Neural cell (in vitro differentiated cells): ENCODE measurements at regions not wholly inside any gene's neighbourhood (a gene's known extent, or its start where the extent isn't known, plus 50 kb on each side); places are given as distances from the start of the nearest gene placed in this dataset.

Source experiments
- H2AFZ ChIP-seq: fragments of 200-600, 300-800 bp; sonication (generic), shearing (Covaris generic); 2 replicates; pipeline ENCODE4 v1.6.0; 2014; ENCODE audit warnings: low read depth, mild to moderate bottlenecking, antibody characterized with exemption, low read length, moderate library complexity
- H3F3A ChIP-seq: fragments of 200-600 bp; shearing (Covaris generic); 2 replicates; pipeline ENCODE4 v1.6.1; 2016; ENCODE audit warnings: mild to moderate bottlenecking, moderate library complexity, mixed read lengths, antibody characterized with exemption, low read length; ENCODE audit not compliant: insufficient read depth, poor library complexity, severe bottlenecking
- H3K27ac ChIP-seq: fragments of 200-600, 300-800 bp; sonication (generic), shearing (Covaris generic); 2 replicates; pipeline ENCODE4 v1.5.1; 2014; ENCODE audit warnings: mild to moderate bottlenecking, low read length, moderate library complexity
- H3K27me3 ChIP-seq: fragments of 300-800, 200-600 bp; sonication (generic), shearing (Covaris generic); 2 replicates; pipeline ENCODE4 v1.6.0; 2014; ENCODE audit warnings: mild to moderate bottlenecking, low read depth, low read length, moderate library complexity; ENCODE audit not compliant: insufficient read depth
- H3K36me3 ChIP-seq: fragments of 300-800, 200-600 bp; sonication (generic), shearing (Covaris generic); 2 replicates; pipeline ENCODE4 v1.5.1; 2014; ENCODE audit warnings: mild to moderate bottlenecking, antibody characterized with exemption, low read length, moderate library complexity; ENCODE audit not compliant: insufficient read depth
- H3K4me2 ChIP-seq: fragments of 300-800, 200-600 bp; sonication (generic), shearing (Covaris generic); 2 replicates; pipeline ENCODE4 v1.6.0; 2014; ENCODE audit warnings: mild to moderate bottlenecking, low read length
- H3K4me3 ChIP-seq: fragments of 300-800, 200-600 bp; sonication (generic), shearing (Covaris generic); 2 replicates; pipeline ENCODE4 v1.5.1; 2014; ENCODE audit warnings: mild to moderate bottlenecking, low read length, moderate library complexity
- H3K79me2 ChIP-seq: fragments of 200-600 bp; shearing (Covaris generic); replicated peaks from 2 replicates; pipeline ENCODE4 v1.6.0; 2014; ENCODE audit warnings: mild to moderate bottlenecking, low read length, moderate library complexity; ENCODE audit not compliant: insufficient read depth
- H3K9ac ChIP-seq: fragments of 300-800, 200-600 bp; sonication (generic), shearing (Covaris generic); 2 replicates; pipeline ENCODE4 v1.6.1; 2016; ENCODE audit warnings: mild to moderate bottlenecking, low read length, mixed read lengths
- H3K9me2 ChIP-seq: fragments of 200-600 bp; shearing (Covaris generic); 2 replicates; pipeline ENCODE4 v1.6.1; 2016; ENCODE audit warnings: mild to moderate bottlenecking, low read length, mixed read lengths; ENCODE audit not compliant: insufficient read depth
- H3K9me3 ChIP-seq: fragments of 200-600, 300-800 bp; sonication (generic), shearing (Covaris generic); 2 replicates; pipeline ENCODE4 v1.6.1; 2016; ENCODE audit warnings: mild to moderate bottlenecking, mixed run types, low read length, moderate library complexity, mixed read lengths
- H4K20me1 ChIP-seq: fragments of 200-600 bp; shearing (Covaris generic); 2 replicates; pipeline ENCODE4 v1.6.1; 2016; ENCODE audit warnings: mild to moderate bottlenecking, mixed run types; ENCODE audit not compliant: insufficient read depth
- CTCF ChIP-seq: fragments of 450-650 bp; IDR thresholded peaks from 2 replicates; pipeline ENCODE4 v1.5.1; 2014; ENCODE audit warnings: antibody characterized with exemption, mild to moderate bottlenecking, moderate library complexity; ENCODE audit not compliant: poor library complexity, severe bottlenecking
- EP300 ChIP-seq: fragments of 450-650 bp; conservative IDR thresholded peaks from 2 replicates; pipeline ENCODE4 v1.6.1; 2014; ENCODE audit warnings: antibody characterized with exemption, mild to moderate bottlenecking, moderate library complexity; ENCODE audit not compliant: poor library complexity, severe bottlenecking
- EZH2 ChIP-seq: fragments of 200-600, 300-800 bp; shearing (Covaris generic), sonication (generic); IDR thresholded peaks from 2 replicates; pipeline ENCODE4 v1.6.1; 2014; ENCODE audit warnings: antibody characterized with exemption, low read length, borderline replicate concordance, mild to moderate bottlenecking; ENCODE audit not compliant: insufficient read depth, poor library complexity, severe bottlenecking
- MXI1 ChIP-seq: fragments of 450-650 bp; conservative IDR thresholded peaks from 2 replicates; pipeline ENCODE4 v1.6.1; 2014; ENCODE audit warnings: antibody characterized with exemption, mild to moderate bottlenecking; ENCODE audit not compliant: poor library complexity, severe bottlenecking
- POLR2AphosphoS5 ChIP-seq: IDR thresholded peaks from 2 replicates; pipeline ENCODE4 v1.6.1; 2012
- RAD21 ChIP-seq: fragments of 450-650 bp; conservative IDR thresholded peaks from 2 replicates; pipeline ENCODE4 v1.6.1; 2014; ENCODE audit warnings: antibody characterized with exemption, mild to moderate bottlenecking, moderate library complexity
- REST ChIP-seq: IDR thresholded peaks from 2 replicates; pipeline ENCODE4 v1.6.1; 2012; ENCODE audit warnings: borderline replicate concordance
- SMC3 ChIP-seq: fragments of 450-650 bp; conservative IDR thresholded peaks from 2 replicates; pipeline ENCODE4 v1.6.1; 2014; ENCODE audit warnings: antibody characterized with exemption, mild to moderate bottlenecking, moderate library complexity; ENCODE audit not compliant: poor library complexity
- TAF1 ChIP-seq: IDR thresholded peaks from 2 replicates; pipeline ENCODE4 v1.6.1; 2012; ENCODE audit warnings: low read depth

GRCh38 chr1:193676996-193677549, 490.7 kb upstream of the B3GALT2 start:
- Histone ChIP-seq H4K20me1 (no peaks in the 10 kb centered on the region), H3K4me3 (no peak overlapping the region), H3K79me2 (no peaks in the 10 kb centered on the region), H3K9ac (no peak overlapping the region), H2AFZ (no peak overlapping the region), H3K9me2 (no peaks in the 10 kb centered on the region), H3K4me2 (no peak overlapping the region), H3K36me3 (no peaks in the 10 kb centered on the region), H3K27ac (no peak overlapping the region), H3K27me3 (no peaks in the 10 kb centered on the region), H3K9me3 (no peaks in the 10 kb centered on the region), H3F3A (no peaks in the 10 kb centered on the region)
- TF ChIP-seq TAF1 (no peak), EP300 (no peak), RAD21 (no peak), SMC3 (no peak), CTCF (no peak), POLR2AphosphoS5 (no peak), MXI1 (no peak), EZH2 (no peak), REST (no peak)

GRCh38 chr1:193674292-193674944, 488.0 kb upstream of the B3GALT2 start:
- Histone ChIP-seq H3K36me3 (no peaks in the 10 kb centered on the region), H3K9me2 (no peaks in the 10 kb centered on the region), H2AFZ (no peak overlapping the region), H3K4me2 (no peak overlapping the region), H3F3A (no peaks in the 10 kb centered on the region), H3K79me2 (no peaks in the 10 kb centered on the region), H4K20me1 (no peaks in the 10 kb centered on the region), H3K27ac (no peak overlapping the region), H3K9ac (no peak overlapping the region), H3K9me3 (no peaks in the 10 kb centered on the region), H3K27me3 (no peaks in the 10 kb centered on the region), H3K4me3 (no peak overlapping the region)
- TF ChIP-seq CTCF, result no peak
- TF ChIP-seq POLR2AphosphoS5, result no peak
- no peak for TF ChIP-seq RAD21
- no peak for TF ChIP-seq SMC3
- TF ChIP-seq REST, result no peak
- no peak for TF ChIP-seq TAF1
- no peak for TF ChIP-seq EP300
- no peak for TF ChIP-seq EZH2
- TF ChIP-seq MXI1, result no peak
